Large intestine (tissue), 3 donors: ENCODE measurements at regions not wholly inside any gene's neighbourhood (a gene's known extent, or its start where the extent isn't known, plus 50 kb on each side); places are given as distances from the start of the nearest gene placed in this dataset.
A peak's percentile ranks its signal among the peaks of the same experiment; 100 is the strongest.

Experiments
- DNase-seq, 2 donors: peaks; one replicate each; pipeline versions ENCODE4 v3.0.0 to v3.0.0-alpha.2; 2013
- H3K27ac ChIP-seq: one replicate; pipeline ENCODE4 v1.5.1; 2013; ENCODE audit warnings: low read length
- H3K27me3 ChIP-seq: 2 replicates; pipeline ENCODE4 v1.6.1; 2013; ENCODE audit warnings: low read length; ENCODE audit not compliant: control insufficient read depth, insufficient read depth
- H3K36me3 ChIP-seq: 2 replicates; pipeline ENCODE4 v1.6.1; 2013; ENCODE audit warnings: low read length; ENCODE audit not compliant: control insufficient read depth, insufficient read depth
- H3K4me1 ChIP-seq: one replicate; pipeline ENCODE4 v1.6.1; 2013; ENCODE audit warnings: low read length; ENCODE audit not compliant: control insufficient read depth, insufficient read depth
- H3K4me3 ChIP-seq: one replicate; pipeline ENCODE4 v1.5.1; 2013; ENCODE audit warnings: low read length
- H3K9me3 ChIP-seq: one replicate; pipeline ENCODE4 v1.6.1; 2013; ENCODE audit warnings: mild to moderate bottlenecking, low read depth, low read length, moderate library complexity; ENCODE audit not compliant: control insufficient read depth
- WGBS: methylation state at CpG from one replicate; pipeline ENCODE4 v1.1.5; 2013; ENCODE audit warnings: low lambda C conversion rate; ENCODE audit not compliant: insufficient coverage; 5-methylcytosine and 5-hydroxymethylcytosine counted together

DNA sequence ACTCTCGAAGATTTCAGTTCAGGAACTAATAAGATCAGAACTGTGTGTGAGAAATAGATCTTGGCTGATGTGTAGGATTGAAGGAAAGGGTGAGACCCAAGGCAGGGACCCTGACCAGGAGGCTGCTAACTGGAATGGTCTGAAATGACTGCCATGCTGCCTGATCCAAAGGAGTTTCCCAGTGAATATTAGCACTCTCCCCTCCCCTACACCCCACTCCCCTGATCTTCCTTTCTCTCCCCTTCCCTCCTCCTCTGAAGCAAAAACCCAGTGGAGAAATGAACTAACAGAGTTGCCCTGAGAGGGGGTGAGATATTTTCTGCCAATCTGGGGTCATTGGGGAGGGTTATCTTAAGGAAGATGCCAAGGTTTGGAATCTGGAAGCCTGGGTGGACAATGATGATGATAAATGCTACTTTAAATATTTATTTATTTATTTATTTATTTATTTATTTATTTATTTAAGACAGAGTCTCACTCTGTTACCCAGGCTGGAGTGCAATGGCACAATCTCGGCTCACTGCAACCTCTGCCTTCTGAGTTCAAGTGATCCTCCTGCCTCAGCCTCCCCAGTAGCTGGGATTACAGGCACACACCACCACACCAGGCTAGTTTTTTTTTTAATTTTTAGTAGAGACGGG, 371.0 kb upstream of the CHD6 start:
- H3K27ac ChIP-seq = no peak overlapping the region
- no peak for DNase-seq
- H3K36me3 ChIP-seq = no peaks in the 10 kb centered on the region
- no peak overlapping the region for H3K4me3 ChIP-seq
- no CpG with 5 or more reads among the region's 3 CpGs for WGBS
- no peaks in the 10 kb centered on the region for H3K27me3 ChIP-seq
- H3K9me3 ChIP-seq = no peaks in the 10 kb centered on the region
- H3K4me1 ChIP-seq = no peaks in the 10 kb centered on the region

DNA sequence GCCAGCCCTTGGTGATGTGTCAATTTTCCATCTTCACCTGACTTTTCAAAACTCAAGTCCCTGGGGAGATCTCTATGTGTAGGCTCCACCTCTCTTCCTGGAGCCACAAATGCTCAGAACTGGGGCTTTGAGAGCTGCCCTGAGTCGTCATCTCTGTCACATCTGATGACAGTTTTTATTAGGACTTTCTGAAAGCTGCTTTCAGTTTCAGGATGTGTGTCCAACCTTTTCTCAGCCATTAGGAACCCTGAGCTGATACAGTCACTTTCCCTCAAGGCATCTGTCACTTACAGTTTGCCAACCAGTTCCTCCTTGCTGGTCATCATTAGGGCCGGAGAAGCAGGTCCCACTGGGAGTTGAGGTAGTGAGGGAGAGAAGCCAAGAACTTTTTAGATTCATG, 365.9 kb upstream of the CHD6 start:
- no CpG with 5 or more reads among the region's 2 CpGs for WGBS
- no peaks in the 10 kb centered on the region for H3K36me3 ChIP-seq
- H3K4me1 ChIP-seq = no peaks in the 10 kb centered on the region
- H3K27me3 ChIP-seq = no peaks in the 10 kb centered on the region
- H3K9me3 ChIP-seq = no peaks in the 10 kb centered on the region
- no peak overlapping the region for H3K4me3 ChIP-seq
- DNase-seq = no peak
- no peak overlapping the region for H3K27ac ChIP-seq

DNA sequence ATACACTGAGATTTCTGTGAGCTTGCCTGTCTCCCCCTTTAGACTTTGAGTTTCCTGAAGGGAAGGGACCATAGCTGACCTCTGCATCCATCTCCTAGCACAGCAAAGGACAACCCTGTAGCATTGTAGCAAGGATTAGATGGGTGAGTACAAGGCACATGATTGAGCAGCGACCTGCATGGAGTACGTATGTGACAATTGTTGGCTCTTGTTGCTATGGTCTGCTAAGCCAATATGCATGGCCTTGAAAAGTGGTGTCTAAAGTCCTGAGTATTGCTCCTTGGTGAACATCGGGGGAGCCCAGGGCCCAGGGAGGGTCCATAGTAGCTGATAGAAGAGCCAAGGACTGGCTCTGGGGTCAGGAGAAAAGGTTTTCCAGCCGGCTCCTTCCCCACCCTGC, 365.0 kb upstream of the CHD6 start:
- 80% methylated on average over 1 of the region's 4 CpGs for WGBS
- Histone ChIP-seq H3K36me3 (no peaks in the 10 kb centered on the region), H3K27ac (no peak overlapping the region), H3K9me3 (no peaks in the 10 kb centered on the region), H3K4me1 (no peaks in the 10 kb centered on the region), H3K27me3 (no peaks in the 10 kb centered on the region), H3K4me3 (no peak overlapping the region)
- DNase-seq = no peak

DNA sequence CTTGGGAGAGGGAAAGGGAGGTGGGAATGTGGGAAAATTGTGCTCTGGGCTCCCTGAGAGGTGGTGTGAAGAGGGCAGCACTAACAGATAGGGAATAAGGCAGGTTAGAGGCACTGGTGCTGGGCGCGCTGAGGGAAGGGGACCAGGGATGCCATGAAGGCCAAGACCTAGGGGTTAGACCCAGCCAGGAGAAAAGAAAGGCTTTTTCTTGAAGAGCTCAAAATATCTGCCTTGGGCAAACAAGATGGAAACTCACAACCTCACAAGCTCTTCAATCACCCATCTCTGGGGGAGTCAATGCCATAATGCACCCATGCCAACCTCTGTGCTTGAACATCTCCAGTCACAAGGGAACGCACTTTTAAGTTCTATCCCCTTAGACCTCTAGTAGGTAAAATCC, 363.6 kb upstream of the CHD6 start:
- Histone ChIP-seq H3K27me3 (no peaks in the 10 kb centered on the region), H3K4me3 (no peak overlapping the region), H3K9me3 (no peaks in the 10 kb centered on the region), H3K4me1 (no peaks in the 10 kb centered on the region), H3K36me3 (no peaks in the 10 kb centered on the region), H3K27ac (no peak overlapping the region)
- WGBS = no CpG with 5 or more reads among the region's 3 CpGs
- no peak for DNase-seq

DNA sequence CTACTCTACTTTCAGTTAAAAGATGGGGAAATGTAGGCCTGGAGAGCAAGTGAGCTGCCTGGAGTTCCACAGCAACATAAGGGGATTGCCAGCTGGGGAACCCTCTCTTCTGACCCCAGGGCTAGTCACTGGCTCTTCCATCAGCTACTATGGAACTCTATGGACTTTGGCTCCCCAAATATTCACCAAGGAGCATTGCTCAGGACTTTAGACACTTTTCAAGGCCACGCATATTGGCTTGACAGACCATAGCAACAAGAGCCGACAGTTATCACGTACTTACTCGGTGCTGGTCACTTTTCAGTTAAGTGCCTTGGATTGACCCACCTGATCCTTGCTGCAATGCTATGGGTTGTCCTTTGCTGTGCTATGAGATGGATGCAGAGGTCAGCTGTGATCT, 360.7 kb upstream of the CHD6 start:
- Histone ChIP-seq H3K4me1 (no peaks in the 10 kb centered on the region), H3K4me3 (no peak overlapping the region), H3K27ac (no peak overlapping the region), H3K9me3 (no peaks in the 10 kb centered on the region), H3K36me3 (no peaks in the 10 kb centered on the region), H3K27me3 (no peaks in the 10 kb centered on the region)
- no peak for DNase-seq
- no CpG with 5 or more reads among the region's 4 CpGs for WGBS

- Histone ChIP-seq H3K27me3 (no peaks in the 10 kb centered on the region), H3K36me3 (no peaks in the 10 kb centered on the region), H3K4me1 (no peaks in the 10 kb centered on the region), H3K27ac (no peak overlapping the region), H3K4me3 (no peak overlapping the region), H3K9me3 (no peaks in the 10 kb centered on the region)
- WGBS = no CpG with 5 or more reads among the region's 4 CpGs
- DNase-seq = no peak
These were observed 360.1 kb upstream of the CHD6 start for GRCh38 chr20:41978246-41978790.

DNA sequence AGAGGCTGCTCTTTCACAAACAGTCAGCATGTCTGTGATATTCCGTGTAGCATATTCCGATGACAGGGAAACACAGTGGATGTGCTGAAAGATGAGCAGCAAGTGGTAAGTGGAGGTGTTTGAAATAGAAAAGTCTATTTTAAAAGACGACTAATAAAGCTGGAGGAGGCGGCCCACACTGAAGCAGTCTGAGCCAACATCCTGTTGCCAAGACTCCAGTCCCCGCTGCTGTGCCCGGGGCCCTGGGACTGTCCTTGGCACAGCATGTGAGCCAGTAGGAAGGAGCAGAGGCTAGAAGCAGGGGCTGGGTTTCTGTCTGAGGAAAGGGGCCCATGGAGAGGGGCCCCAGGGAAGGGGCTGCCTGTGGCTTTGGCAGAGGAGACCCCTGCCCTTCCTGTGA, 351.5 kb upstream of the CHD6 start:
- Histone ChIP-seq H3K4me1 (no peaks in the 10 kb centered on the region), H3K27me3 (peaks cover 2% of the 10 kb centered on the region), H3K9me3 (no peaks in the 10 kb centered on the region), H3K36me3 (no peaks in the 10 kb centered on the region), H3K4me3 (no peak overlapping the region), H3K27ac (no peak overlapping the region)
- DNase-seq = no peak
- 100% methylated on average over 2 of the region's 6 CpGs for WGBS

- H3K27ac ChIP-seq = no peak overlapping the region
- no peak overlapping the region for H3K4me3 ChIP-seq
- H3K36me3 ChIP-seq = no peaks in the 10 kb centered on the region
- no peaks in the 10 kb centered on the region for H3K27me3 ChIP-seq
- no peaks in the 10 kb centered on the region for H3K9me3 ChIP-seq
- 67% methylated on average over 1 of the region's 7 CpGs for WGBS
- no peaks in the 10 kb centered on the region for H3K4me1 ChIP-seq
- no peak for DNase-seq
These were observed 342.0 kb upstream of the CHD6 start for GRCh38 chr20:41960166-41960565.

- no peaks in the 10 kb centered on the region for H3K4me1 ChIP-seq
- no peaks in the 10 kb centered on the region for H3K9me3 ChIP-seq
- no peaks in the 10 kb centered on the region for H3K27me3 ChIP-seq
- H3K27ac ChIP-seq = no peak overlapping the region
- WGBS = no CpG with 5 or more reads among the region's 1 CpG
- no peak overlapping the region for H3K4me3 ChIP-seq
- no peak for DNase-seq
- H3K36me3 ChIP-seq = no peaks in the 10 kb centered on the region
These were observed 340.2 kb upstream of the CHD6 start for GRCh38 chr20:41958391-41958790.

GRCh38 chr20:41956338-41957074, 338.3 kb upstream of the CHD6 start:
- peak; percentile 6 to 10 for DNase-seq
- WGBS = 50% methylated on average over 1 of the region's 6 CpGs
- no peak overlapping the region for H3K4me3 ChIP-seq
- no peak overlapping the region for H3K27ac ChIP-seq
- H3K36me3 ChIP-seq = no peaks in the 10 kb centered on the region
- H3K9me3 ChIP-seq = no peaks in the 10 kb centered on the region
- H3K27me3 ChIP-seq = no peaks in the 10 kb centered on the region
- H3K4me1 ChIP-seq = no peaks in the 10 kb centered on the region

DNA sequence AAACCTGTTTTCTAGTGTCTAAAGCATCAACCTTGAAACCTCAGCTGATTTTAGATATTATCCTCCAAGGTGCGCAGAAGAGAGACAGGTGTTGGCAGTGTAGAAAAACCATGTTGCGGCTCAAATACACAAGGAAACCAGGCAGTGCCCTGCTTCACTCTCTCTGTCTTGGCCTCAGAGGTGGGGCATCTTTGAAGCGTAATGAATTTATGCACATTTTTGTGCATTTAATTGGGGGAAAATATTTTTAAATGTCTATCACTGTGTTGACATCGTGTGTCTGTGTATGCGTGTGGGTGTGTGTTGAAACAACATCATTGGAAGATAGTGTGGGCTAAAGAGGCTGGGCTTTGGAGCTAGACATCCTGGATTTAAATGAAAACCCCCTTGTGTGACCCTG, 334.0 kb upstream of the CHD6 start:
- Histone ChIP-seq H3K4me3 (no peak overlapping the region), H3K4me1 (no peaks in the 10 kb centered on the region), H3K36me3 (no peaks in the 10 kb centered on the region), H3K9me3 (no peaks in the 10 kb centered on the region), H3K27ac (no peak overlapping the region), H3K27me3 (no peaks in the 10 kb centered on the region)
- WGBS = no CpG with 5 or more reads among the region's 5 CpGs
- no peak for DNase-seq
